ENCODE measurements at regions not wholly inside any gene's neighbourhood (a gene's known extent, or its start where the extent isn't known, plus 50 kb on each side); places are given as distances from the start of the nearest gene placed in this dataset.

GRCh38 chr7:31260851-31261250, 79.7 kb downstream of the NEUROD6 start:
- no peak for DNase-seq (ENCODE audit: low spot score in 2 of 2)
- H3K27ac ChIP-seq, result no peak overlapping the region
- no peaks in the 10 kb centered on the region for H3K27me3 ChIP-seq
- TF ChIP-seq CTCF (IDR thresholded peaks at IDR 0.05) (no peak), EP300 (IDR thresholded peaks at IDR 0.05) (no peak), POLR2A (IDR thresholded peaks at IDR 0.05) (no peak)
- no peaks in the 10 kb centered on the region for H3K36me3 ChIP-seq
- no peaks in the 10 kb centered on the region for H3K4me1 ChIP-seq
- H3K9me3 ChIP-seq, result no peaks in the 10 kb centered on the region
- no peak overlapping the region for H3K4me3 ChIP-seq

- Histone ChIP-seq H3K27me3 (no peaks in the 10 kb centered on the region), H3K27ac (no peak overlapping the region), H3K9me3 (no peaks in the 10 kb centered on the region), H3K4me1 (no peaks in the 10 kb centered on the region), H3K4me3 (no peak overlapping the region), H3K36me3 (no peaks in the 10 kb centered on the region)
- WGBS, 2 donors, result 67 to 88% methylated on average over 2 of the region's 2 CpGs
- TF ChIP-seq EP300 (IDR thresholded peaks at IDR 0.05) (no peak), CTCF (IDR thresholded peaks at IDR 0.05) (no peak), POLR2A (IDR thresholded peaks at IDR 0.05) (no peak)
- DNase-seq (ENCODE audit: low spot score in 2 of 2), result no peak
Observed at GRCh38 chr7:31258391-31258790, 82.1 kb downstream of the NEUROD6 start.

GRCh38 chr7:31256506-31256905, 84.0 kb downstream of the NEUROD6 start:
- Histone ChIP-seq H3K27me3 (no peaks in the 10 kb centered on the region), H3K4me1 (no peaks in the 10 kb centered on the region), H3K9me3 (no peaks in the 10 kb centered on the region), H3K27ac (no peak overlapping the region), H3K36me3 (no peaks in the 10 kb centered on the region), H3K4me3 (no peak overlapping the region)
- 68 to 71% methylated on average over 4 of the region's 4 CpGs for WGBS, 2 donors
- no peak for TF ChIP-seq POLR2A (IDR thresholded peaks at IDR 0.05)
- TF ChIP-seq CTCF (IDR thresholded peaks at IDR 0.05), result no peak
- no peak for TF ChIP-seq EP300 (IDR thresholded peaks at IDR 0.05)
- no peak for DNase-seq (ENCODE audit: low spot score in 2 of 2)

- no peak for TF ChIP-seq CTCF (IDR thresholded peaks at IDR 0.05)
- WGBS, 2 donors, result 45 to 46% methylated on average over 1 of the region's 1 CpG
- DNase-seq (ENCODE audit: low spot score in 2 of 2), result no peak
Observed at GRCh38 chr7:31254926-31255325, 85.6 kb downstream of the NEUROD6 start.

GRCh38 chr7:31253532-31253931, 87.0 kb downstream of the NEUROD6 start:
- no peak overlapping the region for H3K4me3 ChIP-seq
- no peak overlapping the region for H3K27ac ChIP-seq
- DNase-seq (ENCODE audit: low spot score in 2 of 2), result no peak
- no peaks in the 10 kb centered on the region for H3K4me1 ChIP-seq
- H3K36me3 ChIP-seq, result no peaks in the 10 kb centered on the region
- H3K27me3 ChIP-seq, result no peaks in the 10 kb centered on the region
- TF ChIP-seq EP300 (IDR thresholded peaks at IDR 0.05) (no peak), CTCF (IDR thresholded peaks at IDR 0.05) (no peak), POLR2A (IDR thresholded peaks at IDR 0.05) (no peak)
- H3K9me3 ChIP-seq, result no peaks in the 10 kb centered on the region
- WGBS, 2 donors, result 87 to 88% methylated on average over 4 of the region's 4 CpGs

More at GRCh38 chr7:31254926-31255325, 85.6 kb downstream of the NEUROD6 start:
- Histone ChIP-seq H3K27me3 (no peaks in the 10 kb centered on the region), H3K4me1 (no peaks in the 10 kb centered on the region), H3K27ac (no peak overlapping the region), H3K36me3 (no peaks in the 10 kb centered on the region), H3K4me3 (no peak overlapping the region), H3K9me3 (no peaks in the 10 kb centered on the region)
